ENCODE measurements at regions not wholly inside any gene's neighbourhood (a gene's known extent, or its start where the extent isn't known, plus 50 kb on each side); places are given as distances from the start of the nearest gene placed in this dataset.

- ATAC-seq, result peak; percentile 50
- POLR2A ChIA-PET (ENCODE audit: unreplicated experiment), result interaction anchor here (0.6 kb wide), 1 partner anchor 285 kb away, joined by 7 read pairs; no protein-coding TSS in a partner anchor
These were observed 60.0 kb upstream of the BANK1 start for GRCh38 chr4:101730291-101731117.

DNA sequence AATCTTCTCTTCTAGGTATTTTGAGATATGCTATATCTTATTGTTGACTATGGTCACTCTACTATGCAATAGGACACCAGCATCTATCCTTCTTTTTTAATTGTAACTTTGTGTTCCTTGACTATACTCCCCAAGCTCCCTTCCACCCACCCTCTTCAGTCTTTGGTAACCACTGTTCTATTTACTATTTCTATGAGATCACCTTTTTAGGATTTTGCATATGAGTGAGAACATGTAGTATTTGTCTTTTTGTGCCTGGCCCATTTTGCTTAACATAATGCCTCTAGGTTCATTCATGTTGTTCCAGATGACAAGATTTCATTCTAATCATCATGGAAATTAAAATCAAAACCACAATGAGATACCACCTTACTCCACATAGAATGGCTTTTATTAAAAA is 63.3 kb upstream of the BANK1 start:
- H3K4me3 ChIP-seq (ENCODE audit: low read length), result no peak overlapping the region
- DNase-seq (no peak), ATAC-seq (no peak)
- H3K4me1 ChIP-seq (ENCODE audit: insufficient read depth, low read length), result no peaks in the 10 kb centered on the region
- H3K79me2 ChIP-seq (ENCODE audit: low read length), result no peaks in the 10 kb centered on the region
- CTCF ChIA-PET, result no interaction called here
- no peak overlapping the region for H3K9ac ChIP-seq (ENCODE audit: low read length)
- no peak overlapping the region for H3K4me2 ChIP-seq (ENCODE audit: low read length)
- H2AFZ ChIP-seq (ENCODE audit: low read length), result no peak overlapping the region
- POLR2A ChIA-PET (ENCODE audit: unreplicated experiment), result no interaction called here
- no peaks in the 10 kb centered on the region for H4K20me1 ChIP-seq (ENCODE audit: low read length)
- H3K36me3 ChIP-seq (ENCODE audit: low read depth, low read length), result no peaks in the 10 kb centered on the region
- no peaks in the 10 kb centered on the region for H3K27me3 ChIP-seq (ENCODE audit: low read length)
- H3K9me2 ChIP-seq (replicated peaks; ENCODE audit: low read length), result no peaks in the 10 kb centered on the region
- no TSS peak for BruUV-seq (replicated peaks)
- no peak overlapping the region for H3K27ac ChIP-seq (ENCODE audit: low read length)
- intact Hi-C loops (cut with micrococcal nuclease), result loop anchor here (5.0 kb wide), 1 partner anchor 560 kb away; no protein-coding TSS in a partner anchor
- H3F3A ChIP-seq (ENCODE audit: low read length, unreplicated experiment), result no peaks in the 10 kb centered on the region
- no peak for TF ChIP-seq EZH2phosphoT487 (IDR thresholded peaks at IDR 0.05; ENCODE audit: borderline replicate concordance, low read length)
- TF ChIP-seq, protein P1, sequence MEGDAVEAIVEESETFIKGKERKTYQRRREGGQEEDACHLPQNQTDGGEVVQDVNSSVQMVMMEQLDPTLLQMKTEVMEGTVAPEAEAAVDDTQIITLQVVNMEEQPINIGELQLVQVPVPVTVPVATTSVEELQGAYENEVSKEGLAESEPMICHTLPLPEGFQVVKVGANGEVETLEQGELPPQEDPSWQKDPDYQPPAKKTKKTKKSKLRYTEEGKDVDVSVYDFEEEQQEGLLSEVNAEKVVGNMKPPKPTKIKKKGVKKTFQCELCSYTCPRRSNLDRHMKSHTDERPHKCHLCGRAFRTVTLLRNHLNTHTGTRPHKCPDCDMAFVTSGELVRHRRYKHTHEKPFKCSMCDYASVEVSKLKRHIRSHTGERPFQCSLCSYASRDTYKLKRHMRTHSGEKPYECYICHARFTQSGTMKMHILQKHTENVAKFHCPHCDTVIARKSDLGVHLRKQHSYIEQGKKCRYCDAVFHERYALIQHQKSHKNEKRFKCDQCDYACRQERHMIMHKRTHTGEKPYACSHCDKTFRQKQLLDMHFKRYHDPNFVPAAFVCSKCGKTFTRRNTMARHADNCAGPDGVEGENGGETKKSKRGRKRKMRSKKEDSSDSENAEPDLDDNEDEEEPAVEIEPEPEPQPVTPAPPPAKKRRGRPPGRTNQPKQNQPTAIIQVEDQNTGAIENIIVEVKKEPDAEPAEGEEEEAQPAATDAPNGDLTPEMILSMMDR (conservative IDR thresholded peaks at IDR 0.05; ENCODE audit: low read depth, low read length), result no peak
- no peak for TF ChIP-seq EZH2 (IDR thresholded peaks at IDR 0.05; ENCODE audit: low read length, unreplicated experiment)
- H3K9me3 ChIP-seq (ENCODE audit: low read length), result no peaks in the 10 kb centered on the region

More at GRCh38 chr4:101730291-101731117, 60.0 kb upstream of the BANK1 start:
- intact Hi-C loops (cut with micrococcal nuclease), result loop anchor here (2.0 to 5.0 kb wide), 2 partner anchors 382 to 532 kb away; no protein-coding TSS in a partner anchor
- H3F3A ChIP-seq (ENCODE audit: low read length, unreplicated experiment), result no peaks in the 10 kb centered on the region
- H3K9me3 ChIP-seq (ENCODE audit: low read length), result no peaks in the 10 kb centered on the region
- no peak for TF ChIP-seq EZH2 (IDR thresholded peaks at IDR 0.05; ENCODE audit: low read length, unreplicated experiment)
- TF ChIP-seq, protein P1 (conservative IDR thresholded peaks at IDR 0.05; ENCODE audit: low read depth, low read length), result peak; percentile 81
- no peak overlapping the region for H3K4me2 ChIP-seq (ENCODE audit: low read length)
- H3K79me2 ChIP-seq (ENCODE audit: low read length), result no peaks in the 10 kb centered on the region
- CTCF ChIA-PET, result interaction anchor here (0.8 kb wide), 1 partner anchor 383 kb away, joined by 3 read pairs; the partner anchor contains the start of gene PPP3CA
- H3K9me2 ChIP-seq (replicated peaks; ENCODE audit: low read length), result no peaks in the 10 kb centered on the region
- no peaks in the 10 kb centered on the region for H3K27me3 ChIP-seq (ENCODE audit: low read length)
- H3K36me3 ChIP-seq (ENCODE audit: low read depth, low read length), result no peaks in the 10 kb centered on the region
- peak; percentile 78 for DNase-seq
- no peak overlapping the region for H3K27ac ChIP-seq (ENCODE audit: low read length)
- H3K4me3 ChIP-seq (ENCODE audit: low read length), result no peak overlapping the region
- H3K9ac ChIP-seq (ENCODE audit: low read length), result no peak overlapping the region
- H3K4me1 ChIP-seq (ENCODE audit: insufficient read depth, low read length), result no peaks in the 10 kb centered on the region
- BruUV-seq (replicated peaks), result no TSS peak
- no peak overlapping the region for H2AFZ ChIP-seq (ENCODE audit: low read length)
- H4K20me1 ChIP-seq (ENCODE audit: low read length), result no peaks in the 10 kb centered on the region

DNA sequence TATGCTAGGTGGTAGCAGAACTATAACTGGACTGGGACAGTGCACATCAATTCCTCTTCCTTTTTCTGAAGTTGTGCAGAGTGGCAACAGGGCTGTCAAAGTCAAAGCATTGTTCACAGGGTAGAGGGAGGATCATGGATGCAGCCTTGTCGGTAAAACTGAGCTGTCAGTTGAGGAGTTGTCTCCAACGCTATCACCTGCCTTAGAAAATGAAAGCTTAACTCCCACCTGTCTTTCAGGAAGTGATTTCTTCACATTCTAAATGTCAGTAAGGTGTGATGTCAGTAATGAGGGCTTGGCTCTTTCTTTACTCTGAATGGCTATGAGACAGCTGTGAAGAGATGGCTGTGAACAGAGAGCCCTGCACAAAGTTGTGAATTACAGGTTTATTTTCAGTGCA is 66.4 kb upstream of the BANK1 start:
- H2AFZ ChIP-seq (ENCODE audit: low read length), result no peak overlapping the region
- ChIA-PET POLR2A (ENCODE audit: unreplicated experiment) (no interaction called here), CTCF (no interaction called here)
- no peaks in the 10 kb centered on the region for H3K36me3 ChIP-seq (ENCODE audit: low read depth, low read length)
- no peaks in the 10 kb centered on the region for H3K4me1 ChIP-seq (ENCODE audit: insufficient read depth, low read length)
- TF ChIP-seq, protein P1 (conservative IDR thresholded peaks at IDR 0.05; ENCODE audit: low read depth, low read length), result no peak
- TF ChIP-seq EZH2 (IDR thresholded peaks at IDR 0.05; ENCODE audit: low read length, unreplicated experiment), result no peak
- no peak for TF ChIP-seq EZH2phosphoT487 (IDR thresholded peaks at IDR 0.05; ENCODE audit: borderline replicate concordance, low read length)
- intact Hi-C loops (cut with micrococcal nuclease), result no loop called here
- H3K79me2 ChIP-seq (ENCODE audit: low read length), result no peaks in the 10 kb centered on the region
- no peaks in the 10 kb centered on the region for H3K27me3 ChIP-seq (ENCODE audit: low read length)
- DNase-seq (no peak), ATAC-seq (no peak)
- no peak overlapping the region for H3K4me2 ChIP-seq (ENCODE audit: low read length)
- H3K9me3 ChIP-seq (ENCODE audit: low read length), result no peaks in the 10 kb centered on the region
- H3K27ac ChIP-seq (ENCODE audit: low read length), result no peak overlapping the region
- no peaks in the 10 kb centered on the region for H4K20me1 ChIP-seq (ENCODE audit: low read length)
- BruUV-seq (replicated peaks), result no TSS peak
- H3F3A ChIP-seq (ENCODE audit: low read length, unreplicated experiment), result no peaks in the 10 kb centered on the region
- no peak overlapping the region for H3K4me3 ChIP-seq (ENCODE audit: low read length)
- H3K9me2 ChIP-seq (replicated peaks; ENCODE audit: low read length), result no peaks in the 10 kb centered on the region
- no peak overlapping the region for H3K9ac ChIP-seq (ENCODE audit: low read length)

Data from PC-3 (cell line).